Ishikawa (cell line): ENCODE measurements at regions not wholly inside any gene's neighbourhood (a gene's known extent, or its start where the extent isn't known, plus 50 kb on each side); places are given as distances from the start of the nearest gene placed in this dataset.

Experiments used
- CEBPB ChIP-seq: IDR thresholded peaks from 2 replicates; pipeline ENCODE4 v1.6.1; 2012
- CREB1 ChIP-seq: IDR thresholded peaks from 2 replicates; pipeline ENCODE4 v1.6.1; 2012; ENCODE audit warnings: low read depth
- EGR1 ChIP-seq: IDR thresholded peaks from 2 replicates; pipeline ENCODE4 v1.6.1; 2012
- EP300 ChIP-seq: IDR thresholded peaks from 2 replicates; pipeline ENCODE4 v1.6.1; 2012; ENCODE audit warnings: borderline replicate concordance
- NFIC ChIP-seq: IDR thresholded peaks from 2 replicates; pipeline ENCODE4 v1.6.1; 2012
- RAD21 ChIP-seq: IDR thresholded peaks from 2 replicates; pipeline ENCODE4 v1.6.1; 2012; ENCODE audit warnings: low read depth
- TAF1 ChIP-seq: IDR thresholded peaks from 2 replicates; pipeline ENCODE4 v1.6.1; 2012; ENCODE audit warnings: low read depth, mild to moderate bottlenecking
- YY1 ChIP-seq: IDR thresholded peaks from 2 replicates; pipeline ENCODE4 v1.6.1; 2012; ENCODE audit warnings: low read depth
- ZBTB7A ChIP-seq: IDR thresholded peaks from 2 replicates; pipeline ENCODE4 v1.6.1; 2012; ENCODE audit warnings: low read depth
- TF ChIP-seq, protein P1 (sequence below): IDR thresholded peaks from 2 replicates; pipeline ENCODE4 v1.6.1; 2012; ENCODE audit warnings: low read depth, mild to moderate bottlenecking
- TF ChIP-seq, protein P2 (sequence below): IDR thresholded peaks from 2 replicates; pipeline ENCODE4 v1.6.1; 2012
- TF ChIP-seq, protein P3 (sequence below): IDR thresholded peaks from 2 replicates; pipeline ENCODE4 v1.6.1; 2012

DNA sequence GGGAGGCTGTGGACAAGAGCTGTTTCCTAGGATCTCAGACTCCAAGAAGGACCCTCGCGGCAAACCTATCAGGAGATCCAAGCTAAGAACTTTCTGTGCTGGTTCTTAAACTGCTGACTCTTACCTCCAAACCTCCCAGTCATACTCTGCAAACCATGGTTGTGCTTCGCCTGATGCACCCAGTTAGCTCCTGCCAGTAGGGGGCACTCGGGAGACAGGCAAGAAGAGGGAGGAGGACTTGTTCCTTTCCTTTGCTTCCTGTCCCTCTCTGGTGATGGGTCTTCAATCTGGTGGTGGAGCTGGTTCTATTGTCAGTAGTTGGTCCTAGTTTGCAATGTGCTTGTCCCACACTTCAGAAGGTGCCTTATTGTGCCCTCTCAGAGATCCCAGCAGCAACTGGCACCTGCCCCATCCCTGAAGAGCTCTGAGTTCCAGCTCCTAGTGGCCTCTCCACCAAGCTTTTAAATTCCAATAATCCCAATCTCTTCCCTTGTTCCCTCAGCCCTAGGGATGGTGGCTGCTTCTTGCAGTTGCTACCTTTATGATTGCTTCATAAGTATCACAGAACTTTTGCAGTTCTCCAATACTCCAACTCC lies 113.5 kb upstream of the RPL38 start:
- TF ChIP-seq TAF1 (no peak), RAD21 (peak; percentile 82), CREB1 (no peak), ZBTB7A (no peak), YY1 (no peak), EP300 (no peak), NFIC (no peak), CEBPB (no peak), EGR1 (no peak)
- TF ChIP-seq, protein P1, sequence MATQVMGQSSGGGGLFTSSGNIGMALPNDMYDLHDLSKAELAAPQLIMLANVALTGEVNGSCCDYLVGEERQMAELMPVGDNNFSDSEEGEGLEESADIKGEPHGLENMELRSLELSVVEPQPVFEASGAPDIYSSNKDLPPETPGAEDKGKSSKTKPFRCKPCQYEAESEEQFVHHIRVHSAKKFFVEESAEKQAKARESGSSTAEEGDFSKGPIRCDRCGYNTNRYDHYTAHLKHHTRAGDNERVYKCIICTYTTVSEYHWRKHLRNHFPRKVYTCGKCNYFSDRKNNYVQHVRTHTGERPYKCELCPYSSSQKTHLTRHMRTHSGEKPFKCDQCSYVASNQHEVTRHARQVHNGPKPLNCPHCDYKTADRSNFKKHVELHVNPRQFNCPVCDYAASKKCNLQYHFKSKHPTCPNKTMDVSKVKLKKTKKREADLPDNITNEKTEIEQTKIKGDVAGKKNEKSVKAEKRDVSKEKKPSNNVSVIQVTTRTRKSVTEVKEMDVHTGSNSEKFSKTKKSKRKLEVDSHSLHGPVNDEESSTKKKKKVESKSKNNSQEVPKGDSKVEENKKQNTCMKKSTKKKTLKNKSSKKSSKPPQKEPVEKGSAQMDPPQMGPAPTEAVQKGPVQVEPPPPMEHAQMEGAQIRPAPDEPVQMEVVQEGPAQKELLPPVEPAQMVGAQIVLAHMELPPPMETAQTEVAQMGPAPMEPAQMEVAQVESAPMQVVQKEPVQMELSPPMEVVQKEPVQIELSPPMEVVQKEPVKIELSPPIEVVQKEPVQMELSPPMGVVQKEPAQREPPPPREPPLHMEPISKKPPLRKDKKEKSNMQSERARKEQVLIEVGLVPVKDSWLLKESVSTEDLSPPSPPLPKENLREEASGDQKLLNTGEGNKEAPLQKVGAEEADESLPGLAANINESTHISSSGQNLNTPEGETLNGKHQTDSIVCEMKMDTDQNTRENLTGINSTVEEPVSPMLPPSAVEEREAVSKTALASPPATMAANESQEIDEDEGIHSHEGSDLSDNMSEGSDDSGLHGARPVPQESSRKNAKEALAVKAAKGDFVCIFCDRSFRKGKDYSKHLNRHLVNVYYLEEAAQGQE: no peak
- TF ChIP-seq, protein P2, sequence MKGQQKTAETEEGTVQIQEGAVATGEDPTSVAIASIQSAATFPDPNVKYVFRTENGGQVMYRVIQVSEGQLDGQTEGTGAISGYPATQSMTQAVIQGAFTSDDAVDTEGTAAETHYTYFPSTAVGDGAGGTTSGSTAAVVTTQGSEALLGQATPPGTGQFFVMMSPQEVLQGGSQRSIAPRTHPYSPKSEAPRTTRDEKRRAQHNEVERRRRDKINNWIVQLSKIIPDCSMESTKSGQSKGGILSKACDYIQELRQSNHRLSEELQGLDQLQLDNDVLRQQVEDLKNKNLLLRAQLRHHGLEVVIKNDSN: no peak
- TF ChIP-seq, protein P3, sequence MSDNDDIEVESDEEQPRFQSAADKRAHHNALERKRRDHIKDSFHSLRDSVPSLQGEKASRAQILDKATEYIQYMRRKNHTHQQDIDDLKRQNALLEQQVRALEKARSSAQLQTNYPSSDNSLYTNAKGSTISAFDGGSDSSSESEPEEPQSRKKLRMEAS: no peak
